ENCODE measurements at regions not wholly inside any gene's neighbourhood (a gene's known extent, or its start where the extent isn't known, plus 50 kb on each side); places are given as distances from the start of the nearest gene placed in this dataset.

- TF ChIP-seq CTCF (IDR thresholded peaks at IDR 0.05) = no peak
- no peak for TF ChIP-seq POLR2A (IDR thresholded peaks at IDR 0.05)
Measured at GRCh38 chr2:107731435-107731834, 95.3 kb upstream of the RGPD4 start.

Measured in esophagus squamous epithelium (tissue), 4 donors.